GM19372 (cell line): ENCODE measurements at regions not wholly inside any gene's neighbourhood (a gene's known extent, or its start where the extent isn't known, plus 50 kb on each side); places are given as distances from the start of the nearest gene placed in this dataset.

Experiments
- ATAC-seq: cut with Tn5 transposase; IDR thresholded peaks from one replicate; pipeline ENCODE4 v1.9.1; 2021; ENCODE audit warnings: mild to moderate bottlenecking, low read depth, moderate library complexity; ENCODE audit not compliant: unreplicated experiment

DNA sequence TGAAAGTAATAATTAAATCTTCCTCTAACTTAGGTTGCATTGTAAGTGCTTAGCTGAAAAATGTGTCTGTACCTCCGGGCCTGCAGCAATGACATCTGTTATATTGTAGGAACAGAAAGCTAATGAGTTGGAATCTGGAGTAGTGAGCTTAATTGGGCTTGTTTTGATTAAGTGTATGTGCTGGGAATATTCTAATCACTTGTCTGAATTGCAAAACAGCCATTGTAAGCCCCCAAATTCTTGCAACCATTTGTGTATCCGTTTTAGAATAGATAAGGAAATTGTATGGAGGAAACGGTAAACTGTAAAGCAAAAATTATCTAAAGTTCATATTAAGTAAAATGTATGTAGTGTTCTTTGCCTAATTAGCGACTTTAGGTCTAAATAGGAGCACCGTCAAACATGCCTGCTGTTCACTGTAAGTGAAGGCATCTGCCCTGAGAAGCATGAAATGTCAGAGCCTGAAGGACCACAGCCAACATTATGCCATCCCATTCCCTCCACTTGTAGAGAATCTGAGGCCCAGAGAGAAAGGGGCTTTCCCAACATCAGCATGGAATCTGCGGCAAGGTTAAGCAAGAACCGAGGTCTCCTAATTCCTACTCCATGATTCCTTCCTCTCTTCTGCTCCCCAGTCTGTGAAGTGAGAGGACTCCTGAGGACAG, 466.4 kb downstream of the TDRD15 start:
- ATAC-seq: no peak

DNA sequence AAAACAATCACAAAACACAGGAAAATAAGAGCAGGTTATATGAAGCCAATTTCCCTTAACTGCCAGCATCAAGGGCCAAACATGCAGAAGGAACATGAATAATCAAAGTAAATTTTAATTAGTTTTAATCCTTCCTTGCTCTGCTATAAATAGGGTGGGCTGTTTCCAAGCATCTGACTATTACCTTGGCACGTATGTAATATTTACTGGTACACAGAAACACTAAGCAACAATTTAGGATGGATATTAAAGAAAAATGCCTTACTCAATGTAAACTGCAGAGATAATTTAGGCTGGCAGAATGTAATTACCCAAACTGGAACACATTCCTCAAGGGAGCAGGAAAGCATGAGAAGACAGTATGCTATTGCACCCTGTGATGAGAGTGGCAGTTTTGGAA, 468.2 kb downstream of the TDRD15 start:
- no peak for ATAC-seq

DNA sequence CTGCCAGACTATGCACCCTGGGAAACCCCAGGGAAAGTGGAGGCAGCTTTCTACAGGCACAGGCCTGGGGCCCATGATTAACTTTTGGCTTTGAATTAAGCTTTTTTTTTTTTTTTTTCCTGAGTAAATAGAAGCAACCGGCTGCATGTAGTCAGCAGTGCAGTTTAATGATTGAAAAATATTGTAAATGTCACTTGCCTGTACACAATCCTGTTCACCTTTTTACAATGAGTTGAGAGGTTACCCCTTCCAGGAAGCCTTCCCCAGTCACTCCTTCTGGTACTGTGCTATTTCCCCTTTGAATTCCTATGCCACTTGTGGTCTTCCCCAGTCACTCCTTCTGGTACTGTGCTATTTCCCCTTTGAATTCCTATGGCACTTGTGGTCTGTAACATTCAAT, 475.6 kb downstream of the TDRD15 start:
- no peak for ATAC-seq

DNA sequence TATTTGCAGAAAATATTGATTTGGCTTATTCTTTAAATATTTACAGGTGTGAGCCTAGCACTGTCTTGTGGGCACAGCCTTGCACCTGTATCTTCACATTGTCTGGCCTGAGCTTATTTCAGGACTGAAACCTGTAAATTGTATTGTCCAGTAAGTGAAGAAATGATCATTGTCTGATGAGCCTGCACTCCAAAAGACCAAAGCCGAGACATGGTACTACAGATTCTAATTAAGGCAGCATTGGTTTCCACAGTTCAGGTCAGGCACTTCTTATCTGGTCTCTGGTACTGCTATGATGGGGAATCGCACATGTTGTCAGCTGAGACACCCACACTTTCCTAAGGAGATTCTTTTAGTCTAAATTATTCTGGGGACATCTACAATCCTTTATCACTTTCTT, 479.0 kb downstream of the TDRD15 start:
- ATAC-seq: no peak

DNA sequence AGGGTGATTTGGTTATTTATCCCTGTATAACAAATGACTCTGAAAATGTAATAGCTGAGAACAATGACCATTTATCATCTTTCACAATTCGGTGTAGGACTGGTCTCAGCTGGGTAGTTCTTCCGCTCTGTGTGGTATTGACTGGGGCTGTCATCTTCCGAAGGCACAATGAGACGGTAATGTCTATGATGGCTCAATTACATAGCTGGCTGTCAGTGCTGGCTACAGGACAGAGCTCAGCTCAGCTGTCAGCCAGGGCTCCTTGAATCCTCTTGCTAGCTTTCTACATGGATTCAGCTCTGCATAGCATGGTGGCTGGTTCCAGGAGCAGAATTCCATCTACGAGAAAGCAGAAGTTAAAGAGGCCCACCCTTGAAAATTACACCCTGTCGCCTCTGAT, 483.8 kb downstream of the TDRD15 start:
- ATAC-seq: no peak

DNA sequence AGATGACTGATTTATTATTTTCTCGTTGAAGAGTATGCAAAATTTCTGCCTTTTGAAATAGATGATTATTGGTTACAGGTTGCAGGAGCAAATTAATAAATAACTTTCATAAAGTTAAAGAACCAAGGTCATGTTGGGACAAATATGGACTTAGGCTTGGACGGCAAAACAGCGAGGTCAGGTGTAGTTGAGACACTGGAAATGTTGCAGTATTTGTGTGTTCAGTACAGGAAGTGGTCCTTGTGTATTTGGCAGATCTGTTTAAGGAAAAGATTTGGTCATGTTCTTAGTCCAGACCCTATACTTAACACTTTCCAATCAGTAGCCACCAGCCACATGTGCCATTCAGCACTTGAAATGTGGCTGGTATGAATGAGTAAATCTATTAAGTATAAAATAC, 486.5 kb downstream of the TDRD15 start:
- ATAC-seq: no peak

DNA sequence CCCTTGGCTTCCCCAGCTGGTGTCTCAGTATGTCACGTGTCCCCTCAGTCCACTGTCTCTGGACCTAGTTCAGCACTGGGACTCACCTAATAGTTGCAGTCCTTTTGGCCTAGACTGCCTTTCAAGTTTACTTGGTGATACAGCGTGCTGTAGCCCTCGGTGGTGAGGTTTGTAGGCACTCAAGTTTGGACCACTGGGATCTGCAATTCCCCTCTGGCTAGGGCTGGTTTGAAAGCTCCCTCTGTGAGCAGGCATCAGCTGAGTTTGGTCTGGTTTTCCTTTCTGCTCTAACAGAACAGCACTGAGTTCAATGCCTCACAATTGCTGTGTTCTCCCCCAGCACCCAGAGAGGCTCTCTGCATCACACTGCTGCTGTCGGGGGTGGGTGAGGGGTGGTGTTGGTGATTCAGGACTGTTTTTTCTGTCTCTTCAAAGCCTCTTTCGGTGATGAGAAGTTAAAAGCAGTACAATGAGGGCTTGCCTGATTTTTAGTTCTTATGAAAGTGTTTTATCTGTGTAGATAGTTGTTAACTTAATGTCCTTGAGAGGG, 494.2 kb downstream of the TDRD15 start:
- no peak for ATAC-seq

DNA sequence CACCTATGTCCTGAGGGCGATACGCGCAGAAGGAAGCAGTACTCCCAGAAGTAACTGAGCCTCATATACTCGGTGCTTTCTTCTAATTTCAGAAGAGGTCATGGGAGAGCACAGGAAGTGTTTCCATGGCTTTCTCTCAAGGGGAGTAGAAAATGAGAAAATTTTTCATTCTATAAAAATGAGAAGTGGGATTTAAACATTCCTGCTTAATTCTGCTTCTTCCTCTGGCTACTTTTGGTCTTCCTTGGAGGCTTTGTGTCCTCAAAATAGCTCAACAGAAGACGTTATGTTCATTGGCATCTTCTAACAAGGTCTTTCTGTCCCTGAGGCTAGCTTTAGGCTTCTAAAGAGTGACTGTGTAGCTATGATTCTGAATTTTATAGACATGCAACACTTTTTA, 497.0 kb downstream of the TDRD15 start:
- no peak for ATAC-seq

DNA sequence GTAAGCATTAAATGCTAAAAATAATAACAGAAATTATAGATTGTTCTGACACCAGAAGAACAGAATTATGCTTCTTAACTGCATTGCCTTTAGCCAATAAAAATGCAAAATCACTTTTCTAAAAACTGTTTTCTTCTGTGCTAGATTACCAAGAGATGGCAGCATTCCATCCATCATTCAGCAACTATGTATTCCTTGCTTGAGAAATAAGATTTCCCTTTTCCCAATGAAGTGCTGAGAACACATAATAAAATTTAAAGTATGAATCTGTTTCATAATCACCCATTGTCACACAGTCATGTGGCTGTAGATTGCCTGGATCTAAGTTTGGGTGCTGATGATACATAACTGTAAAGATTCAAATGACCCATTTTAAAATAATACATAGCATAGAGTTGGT, 504.2 kb downstream of the TDRD15 start:
- no peak for ATAC-seq

DNA sequence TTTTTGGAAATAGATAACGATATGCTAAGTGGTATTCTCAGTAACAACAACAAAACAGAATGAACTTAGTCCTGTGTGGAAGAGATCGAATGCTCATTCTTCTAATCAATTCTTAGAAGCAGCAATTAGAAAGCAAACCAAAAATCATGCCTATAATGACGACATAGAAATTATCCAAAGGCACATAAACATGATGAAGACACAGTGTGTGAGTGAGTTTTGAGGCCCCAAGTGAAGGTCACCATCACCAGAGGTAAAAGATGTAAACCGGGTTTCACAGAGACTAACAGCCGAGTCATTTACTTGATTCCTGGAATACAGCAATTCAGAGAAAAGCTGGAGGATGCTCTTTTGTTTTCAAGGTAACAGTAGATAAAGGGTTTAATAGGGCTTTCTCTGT, 509.2 kb downstream of the TDRD15 start:
- ATAC-seq: no peak

DNA sequence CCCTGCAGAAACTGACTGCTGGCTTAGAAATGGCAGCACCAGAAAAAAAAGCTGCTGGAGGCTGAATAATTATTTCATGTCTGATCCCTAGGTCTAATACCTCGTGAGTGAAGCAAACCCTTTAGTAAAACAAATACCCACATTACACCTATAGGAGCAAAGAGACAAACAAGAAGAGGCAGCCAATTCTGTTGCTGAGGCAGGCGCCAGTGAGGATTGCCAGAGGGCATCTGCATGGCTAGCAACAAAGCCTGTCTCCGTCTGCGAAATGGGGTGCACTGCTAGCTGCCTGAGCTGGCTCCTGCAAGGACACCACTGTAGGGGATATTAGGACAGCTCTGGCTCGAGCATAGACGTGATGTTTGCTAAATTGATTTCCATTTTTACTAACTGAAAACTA, 509.7 kb downstream of the TDRD15 start:
- ATAC-seq: no peak

DNA sequence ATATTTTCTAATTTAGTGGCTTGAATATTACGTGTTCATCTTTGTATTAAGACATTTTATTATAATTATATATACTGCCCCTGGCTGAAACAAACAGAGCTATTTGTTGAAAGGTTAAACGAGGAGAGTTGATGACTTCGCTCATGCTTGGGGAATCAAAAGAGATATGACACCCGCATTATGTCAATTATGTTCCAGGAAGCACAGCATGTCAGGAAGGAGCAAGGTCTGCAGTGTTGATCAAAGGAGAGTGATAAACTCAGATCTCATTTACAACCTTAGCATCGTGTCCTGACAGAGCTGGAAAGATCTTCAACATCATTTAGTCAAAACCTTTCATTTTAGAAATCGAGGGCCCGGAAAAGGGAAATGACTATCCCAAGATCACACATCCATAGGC, 510.1 kb downstream of the TDRD15 start:
- ATAC-seq: no peak

DNA sequence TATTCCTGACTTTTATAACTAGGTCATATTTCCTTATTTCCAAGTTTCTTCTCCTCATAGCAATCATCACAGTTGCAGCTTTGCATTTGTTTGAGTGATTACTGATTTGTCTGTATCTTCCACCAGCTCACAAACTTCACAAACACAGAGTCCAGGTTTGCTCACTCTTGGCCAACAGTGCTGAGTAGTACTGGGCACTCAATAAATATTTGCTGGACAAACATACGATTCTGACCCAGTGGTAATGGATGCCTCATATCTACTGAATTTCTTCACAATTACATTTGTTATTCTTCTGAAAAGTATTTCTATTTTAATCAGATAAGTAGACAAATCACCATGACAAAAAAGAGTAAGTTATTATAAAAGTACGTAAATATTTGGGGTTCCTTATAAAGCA, 516.3 kb downstream of the TDRD15 start:
- no peak for ATAC-seq

DNA sequence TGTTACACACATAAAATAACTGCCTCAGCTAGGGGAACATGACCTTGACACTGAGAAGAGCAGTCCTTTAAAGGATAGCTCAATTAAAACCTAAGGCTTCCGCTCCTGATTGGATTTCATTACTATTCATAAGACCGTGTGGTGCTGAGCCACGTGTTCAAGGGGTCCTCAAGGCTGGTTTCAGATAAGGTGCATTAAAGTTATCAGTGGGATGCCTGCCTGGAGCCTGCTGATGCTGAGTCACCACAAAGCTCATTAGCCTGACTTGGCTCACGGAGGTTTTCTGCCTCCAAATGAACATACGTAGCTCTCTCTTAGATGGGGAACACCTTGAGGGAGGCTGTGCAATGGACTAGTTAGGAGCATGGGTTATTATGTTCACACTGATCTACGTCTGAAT, 518.9 kb downstream of the TDRD15 start:
- no peak for ATAC-seq

DNA sequence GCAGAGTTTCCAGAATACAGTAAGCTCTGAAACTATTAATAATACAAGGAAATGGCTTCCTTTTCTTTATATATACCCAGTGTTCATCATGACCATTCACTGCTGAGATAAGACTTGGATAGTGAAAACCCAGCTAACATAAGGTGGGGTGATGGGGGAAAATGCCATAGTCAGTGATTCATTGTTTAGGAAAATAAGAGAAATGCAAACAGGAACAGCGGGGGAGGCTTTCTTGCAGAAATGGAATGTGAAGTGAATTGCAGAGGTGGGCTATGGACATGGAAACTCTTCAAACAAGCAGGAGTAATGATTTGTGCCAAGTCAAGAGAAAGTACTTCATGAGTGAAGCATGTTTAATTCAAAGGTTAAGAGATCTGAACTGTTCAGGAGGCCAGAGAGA, 519.4 kb downstream of the TDRD15 start:
- no peak for ATAC-seq

DNA sequence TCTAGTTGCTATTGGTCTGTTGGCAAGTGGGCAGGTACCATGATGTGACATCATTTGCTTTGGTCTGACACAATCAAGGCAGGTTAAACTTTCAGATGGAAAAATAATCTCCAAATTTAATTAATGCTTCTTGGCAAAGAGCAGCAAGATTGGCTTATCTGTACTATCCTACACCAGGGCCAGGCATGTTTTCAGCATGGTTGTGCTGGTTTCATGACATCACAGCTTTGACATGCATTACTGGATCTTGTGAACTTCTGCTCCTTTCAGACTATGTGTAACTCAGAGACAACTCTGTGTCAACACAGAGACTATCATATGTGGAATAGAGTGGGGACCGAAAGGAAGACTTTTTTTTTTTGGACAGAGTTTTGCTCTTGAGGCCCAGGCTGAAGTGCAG, 520.5 kb downstream of the TDRD15 start:
- no peak for ATAC-seq

DNA sequence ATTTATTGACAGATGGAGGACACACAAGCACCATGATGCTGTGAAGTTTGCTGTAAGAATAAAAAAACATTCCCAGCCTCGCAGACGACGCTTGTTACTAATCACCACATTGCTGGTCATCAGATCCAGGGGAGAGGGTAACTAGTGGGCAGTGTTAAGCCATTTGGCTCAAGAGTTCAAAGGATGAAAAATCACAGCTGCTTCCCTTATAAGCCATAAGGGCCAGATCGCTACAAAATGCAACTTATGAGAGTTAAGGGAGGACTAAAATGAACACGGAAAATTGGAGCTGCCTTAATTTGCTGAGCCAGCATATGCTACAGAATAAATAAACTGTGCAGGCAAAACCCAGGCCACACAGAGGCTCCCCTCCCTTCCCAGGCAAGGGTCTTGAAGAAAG, 522.6 kb downstream of the TDRD15 start:
- no peak for ATAC-seq

DNA sequence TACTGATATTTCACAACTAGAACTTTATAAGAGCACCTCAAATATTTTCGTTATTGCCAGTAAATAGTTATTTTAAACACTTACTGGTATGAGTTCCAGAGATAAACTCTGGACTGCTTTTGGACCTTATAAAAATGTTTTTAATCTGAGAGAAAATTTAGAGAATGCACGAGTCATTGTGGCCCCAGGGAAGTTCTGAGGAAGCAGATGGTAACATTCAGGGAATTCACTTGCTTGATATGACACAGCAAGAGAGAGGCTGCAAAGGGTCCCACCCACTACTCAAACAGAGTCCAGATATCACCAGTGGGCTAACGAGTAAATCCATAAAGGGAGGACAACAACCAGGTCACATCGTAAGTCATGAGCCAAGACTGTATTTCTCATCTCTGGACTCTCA, 526.8 kb downstream of the TDRD15 start:
- no peak for ATAC-seq

DNA sequence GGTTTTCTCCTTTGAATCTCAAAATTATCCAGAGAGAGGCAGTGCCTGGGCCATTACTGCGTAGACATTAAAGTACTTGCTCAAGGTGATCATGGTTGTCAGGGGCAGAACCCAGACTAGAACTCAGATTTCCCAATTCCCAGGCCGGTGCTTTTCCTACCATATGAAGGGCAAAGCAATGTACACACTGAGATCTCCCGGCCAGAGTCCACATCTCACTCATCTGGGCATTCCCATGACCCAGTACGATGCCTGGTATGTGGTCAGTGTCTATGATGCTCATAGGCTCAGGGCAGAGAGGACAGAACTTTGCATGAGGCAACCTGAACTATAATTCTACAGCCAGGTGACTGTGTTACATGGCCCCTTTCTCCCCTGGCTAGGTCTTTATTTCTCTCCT, 531.4 kb downstream of the TDRD15 start:
- ATAC-seq: no peak

DNA sequence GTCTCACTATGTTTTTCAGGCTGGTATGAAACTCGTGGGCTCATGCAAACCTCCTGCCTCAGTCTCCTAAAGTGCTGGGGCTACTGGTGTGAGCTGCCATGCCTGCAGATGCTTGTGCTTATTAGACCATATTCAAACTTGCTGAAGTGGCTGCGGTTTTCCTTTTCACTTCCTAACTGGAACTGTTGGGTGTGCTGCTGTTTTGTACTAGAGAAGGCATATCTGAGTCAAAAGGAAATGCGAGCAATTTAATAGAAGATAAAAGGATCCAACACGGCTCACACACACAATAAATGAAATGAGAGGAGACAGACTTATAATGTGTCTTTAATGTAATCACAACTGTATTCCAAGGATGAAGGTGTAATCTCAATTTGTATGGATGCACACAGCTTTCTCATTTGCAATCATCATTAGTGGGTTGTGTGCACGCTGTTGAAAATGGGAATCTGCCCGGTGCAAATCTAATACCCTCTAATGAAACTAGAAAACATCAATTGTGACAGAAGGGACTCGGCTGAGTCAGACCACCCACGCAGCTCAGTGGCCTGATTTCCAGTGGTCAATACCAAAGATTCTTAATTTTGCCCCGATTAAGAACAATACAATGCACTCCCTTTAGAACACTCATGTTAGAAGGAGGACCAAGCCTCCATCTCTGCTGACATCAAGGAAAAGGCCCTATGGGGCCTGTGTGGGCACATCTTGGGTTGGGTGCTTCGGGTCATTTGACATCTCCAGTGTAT, 532.7 kb downstream of the TDRD15 start:
- no peak for ATAC-seq

DNA sequence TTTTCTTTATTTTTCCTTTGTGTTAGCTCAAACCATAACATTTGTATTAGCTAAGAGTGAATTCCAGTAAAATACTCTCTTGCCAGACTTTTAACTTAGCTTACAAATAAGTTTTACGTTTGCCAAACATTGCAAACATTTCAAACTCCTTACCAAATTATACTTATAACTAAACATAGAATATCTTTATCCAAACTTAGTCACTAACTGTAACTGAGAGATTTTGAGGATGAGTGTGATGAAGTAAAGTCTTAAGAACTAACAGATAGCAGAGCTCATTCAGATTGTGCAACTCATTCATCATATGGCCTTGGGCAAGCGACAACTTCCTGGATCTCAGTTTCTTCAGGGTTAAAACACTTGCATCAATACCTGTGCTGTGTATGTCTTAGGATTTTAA, 533.7 kb downstream of the TDRD15 start:
- no peak for ATAC-seq

DNA sequence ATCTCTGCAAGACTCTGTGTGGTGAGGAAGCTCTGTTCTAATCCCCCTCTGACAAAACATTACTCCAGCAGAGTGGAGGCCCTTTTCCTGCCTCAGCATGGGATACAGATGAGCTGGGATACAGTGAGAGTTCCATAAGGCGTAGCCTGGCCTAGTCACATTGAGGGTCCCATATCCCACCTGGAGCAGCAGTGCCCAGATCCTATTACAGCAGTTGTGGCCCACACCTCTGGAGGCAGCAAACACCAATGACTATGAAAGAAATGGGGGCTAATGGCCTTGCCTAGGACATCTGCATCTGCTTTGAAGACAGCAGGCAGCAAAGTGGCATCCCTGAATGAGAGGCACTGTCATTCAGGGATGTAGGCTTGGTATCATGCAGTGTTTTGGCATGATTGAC, 534.5 kb downstream of the TDRD15 start:
- ATAC-seq: no peak
